Stimulated activated CD8-positive, alpha-beta memory T cell treated with anti-CD3 and anti-CD28 coated beads, Interleukin-4, amount 100 ng/mL, for 1 hour (primary cell): ENCODE measurements at regions not wholly inside any gene's neighbourhood (a gene's known extent, or its start where the extent isn't known, plus 50 kb on each side); places are given as distances from the start of the nearest gene placed in this dataset.

Experiments
- DNase-seq, 2 donors: peaks; one replicate each; pipeline ENCODE4 v3.0.0-alpha.2; 2020; ENCODE audit warnings: low read depth in 2 of 2, low spot score in 1 of 2

- no peak for DNase-seq
Measured at GRCh38 chr5:123806644-123807043, 294.7 kb downstream of the CSNK1G3 start.

- DNase-seq, result no peak
Measured at GRCh38 chr5:123805300-123805699, 293.3 kb downstream of the CSNK1G3 start.

DNA sequence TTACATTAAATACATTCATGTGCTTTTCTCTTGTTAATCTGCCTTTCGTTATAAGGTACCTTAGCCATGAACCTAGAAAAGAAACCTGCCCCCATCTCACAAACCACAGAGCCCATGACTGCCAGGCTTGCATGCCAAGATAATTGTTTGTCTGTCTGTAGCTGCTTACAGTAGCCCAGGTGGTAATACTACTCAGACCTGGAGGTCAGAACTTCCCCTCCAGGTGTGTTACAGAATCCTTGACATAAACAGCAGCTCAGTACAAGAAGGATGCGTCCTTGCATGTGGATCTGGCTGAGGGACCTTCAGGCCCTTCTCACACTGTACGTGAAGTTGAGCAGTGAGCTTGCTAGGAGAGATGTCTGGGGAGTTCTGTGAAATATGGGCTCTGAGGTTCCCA lies 291.4 kb downstream of the CSNK1G3 start:
- DNase-seq, result no peak

DNA sequence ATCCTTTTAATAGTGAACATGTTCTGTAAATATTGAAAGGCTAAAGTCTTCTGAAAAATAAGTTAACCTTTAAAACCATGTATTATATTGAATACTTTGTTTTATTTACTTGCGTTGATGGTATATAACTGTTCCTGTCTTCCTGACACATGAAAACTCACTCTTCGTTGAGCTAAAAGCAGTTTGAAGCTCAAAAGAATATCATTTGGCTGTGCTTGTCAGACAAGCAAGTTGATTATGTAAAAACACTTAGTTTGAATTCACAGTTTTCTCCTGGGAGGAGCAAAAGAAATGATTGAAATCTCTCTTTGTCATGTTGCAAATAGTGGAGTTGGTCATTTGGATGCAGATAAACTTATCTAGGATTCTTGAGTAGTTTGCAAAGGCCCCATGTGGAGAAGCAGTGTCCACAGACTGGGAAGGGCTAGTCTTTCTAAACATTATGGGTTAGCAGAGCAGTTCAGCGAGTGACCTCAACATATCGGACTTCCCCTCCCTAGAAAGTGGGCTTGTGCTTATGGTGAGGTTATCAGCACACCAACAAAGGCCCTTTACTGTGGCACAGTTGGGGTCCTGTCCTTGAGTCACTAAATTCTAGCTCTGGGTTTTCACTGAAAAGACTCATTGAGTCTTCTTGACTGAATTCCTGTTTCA lies 290.4 kb downstream of the CSNK1G3 start:
- DNase-seq, result no peak

DNA sequence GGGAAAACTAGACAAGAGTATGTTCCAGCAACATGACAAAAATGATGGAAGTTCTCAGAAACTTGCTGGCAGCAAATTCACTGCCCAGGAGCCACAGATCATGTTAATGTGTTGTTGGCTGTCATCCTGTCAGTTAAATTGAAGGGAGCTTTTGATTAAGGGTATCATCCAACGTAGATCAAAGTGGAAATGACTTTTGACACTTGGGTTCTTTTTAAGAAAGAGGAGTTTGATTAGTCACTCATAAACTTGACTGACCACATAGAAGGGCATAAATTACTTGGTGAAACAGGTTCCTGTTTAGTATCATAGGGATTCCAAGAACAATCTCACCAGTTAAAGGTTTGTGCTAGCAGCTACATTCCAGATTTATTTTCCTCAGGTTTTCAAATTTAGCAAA lies 288.7 kb downstream of the CSNK1G3 start:
- no peak for DNase-seq

DNA sequence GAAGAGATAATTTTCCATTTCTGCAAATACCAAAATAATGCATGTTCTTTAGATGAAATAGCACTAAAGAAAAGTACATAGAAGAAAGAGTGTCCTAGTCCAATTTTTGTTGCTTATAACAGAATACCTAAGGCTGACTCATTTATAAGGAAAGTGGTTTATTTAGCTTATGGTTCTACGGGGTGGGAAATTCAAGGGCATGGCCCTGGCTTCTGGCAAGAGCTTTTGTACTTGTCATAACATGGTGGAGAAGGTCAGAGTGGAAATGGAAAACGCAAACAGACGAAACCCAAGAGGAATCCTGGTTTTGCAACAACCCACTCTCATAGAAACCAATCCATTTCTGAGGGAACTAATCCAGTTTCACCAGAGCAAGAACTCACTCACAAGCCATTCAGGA lies 283.7 kb downstream of the CSNK1G3 start:
- DNase-seq, result no peak

GRCh38 chr5:123790226-123790625 lies 278.2 kb downstream of the CSNK1G3 start:
- DNase-seq, result no peak

GRCh38 chr5:123787635-123788034 lies 275.7 kb downstream of the CSNK1G3 start:
- DNase-seq, result no peak

DNA sequence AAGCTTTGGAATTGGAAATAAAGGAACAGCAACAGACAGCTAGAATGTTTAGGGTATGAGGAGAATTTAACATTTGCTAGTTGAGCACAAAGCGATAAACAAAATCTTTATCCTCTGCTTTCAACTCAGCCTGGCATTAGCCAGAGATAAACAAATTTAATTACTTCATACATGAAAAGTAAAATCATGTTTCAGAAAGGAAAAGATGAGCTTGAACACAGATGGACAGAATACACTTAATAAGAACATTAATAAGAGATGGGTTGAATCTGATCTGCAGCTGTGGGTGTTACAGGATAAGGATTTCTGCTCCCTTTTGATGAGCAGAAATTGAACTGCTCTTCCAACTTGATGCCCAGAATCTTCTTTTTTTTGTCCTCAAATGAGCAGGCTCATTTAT lies 275.2 kb downstream of the CSNK1G3 start:
- DNase-seq, result no peak

- DNase-seq, result no peak
Measured at GRCh38 chr5:123786411-123786810, 274.4 kb downstream of the CSNK1G3 start.

DNA sequence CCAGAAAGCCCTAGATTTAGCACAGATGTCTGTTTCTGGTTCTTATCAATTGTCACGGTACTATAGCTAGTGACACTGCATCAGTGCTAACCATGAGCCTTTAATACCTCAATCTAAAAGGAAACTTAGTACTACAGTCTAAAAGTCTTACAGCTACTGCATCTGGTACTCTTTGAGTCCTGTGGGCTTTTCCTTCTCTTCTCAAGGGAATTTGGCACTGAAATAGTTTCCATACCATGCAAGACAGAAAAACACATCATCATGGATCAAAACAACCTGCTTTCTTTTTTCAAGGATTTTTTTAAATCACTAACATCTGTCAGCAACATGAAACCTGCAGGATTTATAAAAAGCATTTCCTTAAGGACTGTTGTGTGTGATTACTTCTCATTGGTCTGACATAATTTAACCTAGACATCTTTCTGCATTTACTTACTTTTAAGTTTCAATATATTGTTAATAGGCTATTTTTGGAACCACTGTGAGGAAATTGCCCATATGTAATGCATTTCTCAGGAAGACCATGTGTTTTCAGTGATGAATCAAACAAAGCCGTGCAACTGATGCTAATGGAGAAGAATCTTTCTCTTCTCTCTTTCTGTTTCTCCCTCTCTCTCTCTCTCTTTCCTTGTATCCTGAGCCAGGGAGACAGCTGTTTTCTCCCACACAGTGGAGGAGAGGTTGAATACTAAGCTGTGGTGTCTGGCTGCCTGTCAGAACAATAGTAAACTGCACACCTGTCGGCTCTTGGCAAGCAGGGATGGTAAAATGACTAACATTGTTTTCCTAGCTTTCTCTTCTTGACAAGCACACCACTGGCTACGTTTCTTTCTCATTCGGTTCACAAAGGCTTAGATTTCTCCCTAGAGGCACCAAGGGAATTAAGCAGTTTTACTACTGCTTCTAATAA lies 273.4 kb downstream of the CSNK1G3 start:
- DNase-seq, result no peak

DNA sequence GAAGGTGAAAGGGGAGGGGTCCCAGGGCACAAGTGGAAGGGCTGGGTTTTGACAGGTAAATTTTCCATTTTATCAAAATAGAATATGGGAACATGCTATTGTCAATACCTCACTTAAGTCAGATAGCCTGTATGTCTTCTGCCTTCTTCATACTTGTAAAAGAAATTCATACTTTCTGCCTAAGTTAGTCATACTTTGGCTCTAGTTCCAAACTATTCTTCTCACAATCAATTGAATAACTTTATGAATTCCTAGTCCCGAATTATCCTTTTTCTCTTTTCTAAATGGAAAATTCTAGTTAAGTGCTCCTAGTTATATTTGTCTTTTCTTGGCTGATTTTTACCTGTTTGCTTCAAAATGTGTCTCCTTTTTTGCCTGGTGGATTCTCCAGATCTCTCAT lies 271.4 kb downstream of the CSNK1G3 start:
- DNase-seq, result no peak

DNA sequence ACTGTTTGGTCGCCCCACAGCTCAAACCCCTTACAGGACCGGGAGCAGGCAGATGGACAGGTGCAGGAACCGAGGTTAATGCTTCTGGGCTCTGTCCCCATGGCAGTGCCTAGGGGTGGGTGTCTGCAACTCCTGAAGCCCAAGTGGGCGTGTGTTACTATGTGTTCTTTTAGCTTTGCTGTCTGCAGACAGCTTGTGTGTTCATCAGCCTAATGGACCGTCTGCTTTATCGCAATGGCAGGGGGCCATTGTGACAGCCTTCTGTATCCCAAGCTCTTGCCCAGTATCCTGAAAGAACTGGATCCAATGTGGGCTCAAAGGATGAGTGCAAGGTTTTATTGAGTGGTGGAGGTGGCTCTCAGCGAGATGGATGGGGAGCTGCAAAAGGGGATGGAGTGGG lies 266.7 kb downstream of the CSNK1G3 start:
- no peak for DNase-seq

DNA sequence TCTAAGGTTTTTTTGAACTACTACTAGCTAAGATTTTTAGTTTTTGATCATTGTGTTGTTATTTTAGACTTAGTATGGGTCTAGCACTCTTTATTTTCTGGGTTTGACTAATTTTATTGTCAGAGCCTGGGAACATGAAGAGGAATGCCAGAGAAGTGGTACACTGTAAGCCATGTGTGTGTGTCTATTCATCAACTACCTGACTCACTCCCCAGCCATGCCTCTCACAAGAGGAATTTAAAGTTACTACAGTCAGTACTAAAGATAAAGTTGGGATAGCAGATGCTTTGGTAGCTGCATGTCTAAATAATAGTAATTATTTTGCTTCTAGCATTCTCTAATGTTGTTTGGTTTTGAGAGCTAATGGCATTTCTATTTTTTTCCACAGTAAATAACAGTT lies 264.8 kb downstream of the CSNK1G3 start:
- no peak for DNase-seq

DNA sequence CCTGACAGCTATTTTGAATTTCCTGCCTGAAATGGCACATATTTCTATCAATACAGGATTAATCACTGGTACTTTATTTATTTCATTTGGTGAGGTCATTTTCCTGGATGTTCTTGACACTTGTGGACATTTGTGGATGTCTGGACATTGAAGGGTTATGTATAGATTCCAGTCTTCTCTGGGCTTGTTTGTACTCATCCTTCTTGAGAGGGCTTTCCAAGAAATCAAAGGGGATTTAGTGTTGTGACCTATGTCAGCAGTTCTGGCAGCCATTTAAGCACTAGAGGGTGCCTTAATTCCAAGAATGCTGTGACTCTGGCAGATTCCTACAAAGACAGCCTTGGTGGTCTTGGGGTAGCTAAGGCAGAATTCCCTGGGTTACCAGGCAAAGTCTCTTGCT lies 259.7 kb downstream of the CSNK1G3 start:
- DNase-seq, result no peak

DNA sequence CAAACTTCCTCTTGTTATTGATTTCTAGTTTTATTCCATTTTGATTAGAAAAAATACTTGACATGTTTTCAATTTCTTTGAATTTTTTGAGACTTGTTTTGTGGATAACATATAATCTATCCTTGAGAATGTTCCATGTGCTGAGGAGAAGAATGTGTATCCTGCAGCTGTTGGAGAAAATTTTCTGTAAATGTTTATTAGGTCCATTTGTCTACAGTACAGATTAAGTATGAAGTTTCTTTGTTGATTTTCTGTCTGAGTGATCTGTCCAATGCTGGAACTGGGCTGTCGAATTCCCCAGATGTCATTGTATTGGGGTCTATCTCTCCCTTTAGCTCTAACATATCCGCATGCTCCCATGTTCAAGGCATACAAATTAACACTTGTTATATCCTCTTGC lies 251.2 kb downstream of the CSNK1G3 start:
- no peak for DNase-seq

- no peak for DNase-seq
Measured at GRCh38 chr5:123756816-123757215, 244.8 kb downstream of the CSNK1G3 start.

GRCh38 chr5:123756318-123756665 lies 244.3 kb downstream of the CSNK1G3 start:
- DNase-seq, result no peak

- no peak for DNase-seq
Measured at GRCh38 chr5:123755653-123756317, 243.8 kb downstream of the CSNK1G3 start.

DNA sequence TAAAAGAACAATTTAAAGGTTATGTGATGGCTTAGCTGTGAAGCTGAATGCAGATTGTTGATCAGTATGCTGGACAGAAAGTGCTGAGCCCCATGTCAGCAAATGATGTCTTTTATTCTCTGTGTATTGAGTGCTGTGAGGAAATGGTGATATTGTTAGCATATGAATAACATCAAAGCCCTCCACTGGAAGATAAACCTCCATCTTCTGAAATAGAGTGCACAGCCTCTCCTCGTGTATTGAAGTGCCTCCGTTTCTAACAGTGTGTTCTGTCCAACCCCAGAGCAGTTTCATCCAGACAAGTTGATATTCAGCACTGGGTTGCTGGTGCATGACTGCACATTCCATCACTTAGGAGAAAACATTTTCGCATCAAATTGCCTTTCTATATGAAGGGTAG lies 242.9 kb downstream of the CSNK1G3 start:
- DNase-seq, result no peak

GRCh38 chr5:123753937-123754891 lies 242.2 kb downstream of the CSNK1G3 start:
- no peak for DNase-seq
